GM19351 (cell line): ENCODE measurements at regions not wholly inside any gene's neighbourhood (a gene's known extent, or its start where the extent isn't known, plus 50 kb on each side); places are given as distances from the start of the nearest gene placed in this dataset.

Source experiments
- ATAC-seq: cut with Tn5 transposase; IDR thresholded peaks from one replicate; pipeline ENCODE4 v1.9.1; 2021; ENCODE audit warnings: mild to moderate bottlenecking, moderate library complexity; ENCODE audit not compliant: unreplicated experiment

- ATAC-seq: no peak
Observed at GRCh38 chr10:120365872-120366271, 91.2 kb upstream of the PLPP4 start.

DNA sequence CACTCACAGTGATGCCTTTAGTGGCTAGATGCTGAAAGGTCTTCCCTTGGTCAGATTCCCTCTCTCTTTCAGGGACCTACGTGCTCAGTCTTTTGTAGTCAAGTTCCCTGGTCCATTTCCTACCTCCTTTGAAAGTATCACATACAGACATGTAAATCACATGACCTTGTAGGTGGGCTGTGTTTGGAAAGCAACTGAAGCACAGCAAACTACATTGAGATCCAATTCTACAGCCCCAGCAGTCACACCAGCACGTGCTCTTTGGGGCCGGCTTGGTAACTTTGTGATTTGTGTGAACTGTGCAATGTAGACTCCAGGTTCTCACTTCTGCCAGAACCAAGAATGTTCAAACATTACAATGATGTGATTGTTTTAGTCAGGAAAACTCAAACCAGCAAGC, 89.7 kb upstream of the PLPP4 start:
- no peak for ATAC-seq

- ATAC-seq: no peak
Observed at GRCh38 chr10:120368338-120368737, 88.7 kb upstream of the PLPP4 start.

DNA sequence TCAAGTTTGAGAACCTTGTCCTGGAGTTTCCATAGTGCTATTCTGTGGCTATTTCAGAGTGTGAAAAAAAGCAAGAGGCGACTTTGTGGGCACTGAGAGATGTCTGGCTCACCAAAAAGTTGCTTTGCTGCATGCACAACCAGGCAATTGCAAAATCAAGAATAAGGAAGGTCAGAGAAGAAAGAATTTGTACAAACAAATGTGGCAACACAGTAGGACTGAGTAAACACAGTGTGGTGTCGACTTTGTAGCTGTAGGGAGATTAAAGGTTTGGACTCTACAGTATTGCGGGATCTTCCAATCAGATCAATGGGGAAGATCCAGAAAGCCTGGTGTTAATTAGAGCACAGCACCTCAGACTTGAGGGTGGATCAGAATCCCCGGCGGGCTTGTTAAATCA, 88.1 kb upstream of the PLPP4 start:
- ATAC-seq: no peak

DNA sequence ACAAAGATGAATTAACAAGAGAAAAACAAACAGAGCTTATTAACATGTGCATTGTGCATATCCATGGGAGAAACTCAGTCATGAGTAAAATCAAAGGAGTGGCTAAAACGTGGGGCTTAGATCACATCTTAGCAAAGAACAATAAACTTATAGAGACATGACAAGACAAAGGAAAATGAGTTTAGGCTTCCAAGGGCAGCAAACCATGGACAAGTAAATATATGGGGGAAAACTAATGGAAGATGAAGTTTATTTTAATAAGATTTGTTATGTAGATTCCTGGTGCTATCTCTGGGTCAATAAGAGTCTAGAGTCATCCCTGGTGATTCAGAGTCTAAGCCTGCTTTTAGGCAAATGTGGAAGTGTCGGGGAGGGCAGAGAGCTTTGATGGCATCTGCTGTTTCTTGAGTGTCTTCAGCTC, 87.2 kb upstream of the PLPP4 start:
- no peak for ATAC-seq

DNA sequence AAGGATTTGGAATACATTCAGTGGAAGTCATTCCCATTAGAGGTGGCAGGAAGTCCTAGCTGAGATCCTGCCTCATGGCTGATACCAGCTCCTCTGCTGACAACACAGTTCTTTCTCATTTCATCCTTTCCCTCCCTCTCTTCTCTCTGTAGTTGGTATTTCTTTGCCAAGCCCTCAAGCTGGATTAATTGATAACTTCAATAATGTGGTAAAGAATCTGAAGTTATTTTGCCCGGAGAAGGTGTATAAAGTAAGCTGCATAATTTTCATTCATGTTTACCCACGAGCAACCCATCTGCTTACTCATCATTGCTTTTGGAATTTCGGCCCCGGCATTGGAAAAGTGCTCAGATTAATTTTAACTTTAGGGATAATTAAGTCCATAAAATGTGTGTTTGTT, 85.2 kb upstream of the PLPP4 start:
- ATAC-seq: no peak

DNA sequence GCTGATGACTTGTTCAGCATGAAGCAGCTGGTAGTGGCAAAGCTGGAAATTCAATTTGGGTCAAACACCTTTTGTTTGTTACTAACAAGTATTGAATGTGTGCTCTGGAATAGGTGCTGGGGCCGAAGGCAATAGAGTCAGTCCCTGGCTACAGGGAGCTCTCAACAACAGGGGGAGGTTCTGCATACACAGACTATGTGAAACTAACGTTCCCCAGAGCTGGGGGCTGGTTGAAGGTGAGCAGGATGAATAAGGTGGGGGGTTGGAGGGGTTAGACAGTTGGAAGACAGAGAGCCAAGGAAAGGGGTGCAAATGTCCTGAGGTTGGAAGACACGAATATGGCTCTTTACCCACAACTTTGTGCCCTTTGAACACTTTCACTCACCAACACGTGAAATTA, 84.1 kb upstream of the PLPP4 start:
- no peak for ATAC-seq

DNA sequence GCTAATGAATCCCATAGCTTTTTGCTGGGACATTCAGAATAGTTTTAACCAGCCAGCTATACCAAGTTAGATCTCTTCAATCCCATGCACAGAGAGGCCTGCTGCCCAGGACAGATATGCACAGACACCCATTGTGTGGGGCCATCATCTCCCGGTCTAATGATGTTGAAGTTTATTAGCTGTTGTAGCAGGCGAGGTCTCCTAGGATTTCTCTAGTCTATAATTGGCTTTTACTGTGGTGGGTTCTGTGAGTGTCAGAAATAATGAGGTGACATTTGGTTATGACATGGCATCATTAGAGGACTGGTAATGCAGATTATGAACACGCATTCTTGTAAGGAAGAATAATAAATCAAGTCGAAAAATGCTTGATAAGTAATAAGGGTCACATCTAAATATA, 81.4 kb upstream of the PLPP4 start:
- no peak for ATAC-seq

DNA sequence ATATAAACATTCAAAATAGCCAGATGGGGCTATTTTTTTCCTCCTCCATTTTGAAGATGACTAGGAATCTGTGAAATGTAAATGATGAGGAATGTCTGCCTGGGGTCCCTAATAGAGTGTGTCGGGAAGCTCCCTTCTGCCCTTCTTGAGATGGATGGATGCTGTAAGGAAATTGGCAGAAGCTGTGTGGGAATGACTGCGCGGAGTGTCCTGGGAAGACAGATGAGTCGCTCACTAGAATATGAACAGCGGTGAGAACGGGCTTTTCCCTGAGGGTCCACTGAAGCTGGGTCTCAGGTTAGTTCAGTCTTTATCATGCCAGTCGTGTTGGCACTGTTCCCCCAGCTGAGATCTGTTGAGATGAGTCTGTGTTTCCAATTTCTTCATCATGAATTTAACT, 75.1 kb upstream of the PLPP4 start:
- no peak for ATAC-seq

DNA sequence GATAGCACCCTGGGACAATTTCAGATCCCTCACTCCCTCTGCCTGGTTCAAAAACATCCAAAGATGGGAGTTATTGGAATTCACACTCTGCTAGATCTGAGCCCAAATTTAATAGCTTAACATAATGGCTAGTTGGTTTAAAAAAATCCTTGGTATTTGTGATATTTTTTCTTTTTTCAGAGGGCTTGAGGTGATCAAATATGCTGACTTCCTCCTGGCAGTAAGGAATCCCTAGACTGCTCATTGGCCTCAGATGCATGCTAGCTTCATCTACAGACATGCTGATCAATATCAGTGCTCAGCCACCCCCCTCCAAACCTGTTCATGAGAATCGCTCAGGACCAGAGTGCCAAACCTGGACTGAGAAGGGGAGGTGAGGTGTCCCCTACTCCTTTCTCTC, 74.7 kb upstream of the PLPP4 start:
- ATAC-seq: no peak

GRCh38 chr10:120385992-120386391, 71.0 kb upstream of the PLPP4 start:
- ATAC-seq: no peak

- no peak for ATAC-seq
Observed at GRCh38 chr10:120386896-120387295, 70.1 kb upstream of the PLPP4 start.

- no peak for ATAC-seq
Observed at GRCh38 chr10:120387326-120387725, 69.7 kb upstream of the PLPP4 start.

- no peak for ATAC-seq
Observed at GRCh38 chr10:120392245-120392644, 64.8 kb upstream of the PLPP4 start.

GRCh38 chr10:120392671-120393079, 64.4 kb upstream of the PLPP4 start:
- no peak for ATAC-seq

GRCh38 chr10:120394446-120394845, 62.6 kb upstream of the PLPP4 start:
- ATAC-seq: no peak

- ATAC-seq: no peak
Observed at GRCh38 chr10:120396228-120396627, 60.8 kb upstream of the PLPP4 start.

DNA sequence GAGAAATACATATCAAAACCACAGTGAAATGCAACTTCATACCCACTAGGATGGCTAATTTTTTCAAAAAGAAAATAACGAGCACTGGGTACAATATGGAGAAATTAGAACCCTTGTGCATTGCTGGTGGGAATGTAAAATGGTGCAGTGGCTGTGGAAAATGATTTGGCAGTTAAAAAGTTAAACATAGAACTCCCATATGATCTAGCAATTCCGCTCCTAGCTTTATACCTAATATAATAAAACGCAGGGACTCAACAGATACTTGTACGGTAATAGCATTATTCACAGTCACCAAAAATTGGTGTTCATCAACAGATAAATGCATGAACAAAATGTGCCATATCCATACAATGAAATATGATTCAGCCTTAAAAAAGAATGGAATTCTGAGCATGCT, 58.8 kb upstream of the PLPP4 start:
- ATAC-seq: no peak

DNA sequence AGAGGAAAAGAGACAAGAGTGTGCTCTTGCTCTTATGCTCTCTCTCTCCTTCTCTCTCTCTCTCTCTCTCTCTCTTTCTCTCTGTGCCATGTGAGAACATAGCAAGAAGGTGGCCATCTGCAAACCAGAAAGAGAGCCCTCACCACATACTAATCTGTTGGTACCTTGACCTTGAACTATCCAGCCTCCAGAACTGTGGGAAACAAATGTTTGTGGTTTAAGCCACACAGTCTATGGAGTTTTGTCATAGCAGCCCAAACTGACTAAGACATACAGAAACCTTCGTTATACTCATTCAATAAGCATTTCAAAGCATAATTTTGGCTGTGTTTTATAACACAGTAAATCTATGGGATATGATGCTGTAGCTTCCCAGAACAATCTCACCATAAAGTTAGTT, 56.4 kb upstream of the PLPP4 start:
- no peak for ATAC-seq

DNA sequence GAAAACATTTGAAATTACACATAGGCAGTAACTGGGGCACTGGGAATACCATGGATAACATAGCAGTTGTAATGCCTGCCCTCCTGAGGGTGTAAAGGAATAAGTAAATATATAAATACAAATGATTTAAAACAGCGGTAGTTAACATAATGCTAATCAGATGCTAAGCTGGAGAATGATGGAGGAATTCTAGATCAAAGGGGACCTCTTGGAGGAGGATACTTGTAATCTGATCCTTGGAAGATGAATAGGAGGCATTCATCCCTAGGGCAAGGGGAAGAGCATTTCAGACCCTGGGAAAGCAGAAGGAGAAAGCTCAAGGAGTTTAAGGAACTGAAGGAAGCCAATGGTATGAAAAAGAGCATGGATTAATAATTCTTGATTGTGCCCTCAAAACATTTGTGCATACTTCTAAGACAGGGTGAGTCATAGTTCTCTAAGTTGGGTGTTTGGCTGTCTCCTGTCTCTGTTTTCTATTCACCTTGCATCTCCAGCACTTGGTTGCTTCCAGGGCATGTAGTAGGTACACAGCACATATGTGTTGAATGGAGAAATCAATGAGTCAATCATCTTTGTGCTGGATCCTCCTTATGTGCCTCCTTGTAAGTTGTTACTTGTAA, 54.8 kb upstream of the PLPP4 start:
- no peak for ATAC-seq

- ATAC-seq: no peak
Observed at GRCh38 chr10:120403109-120403508, 53.9 kb upstream of the PLPP4 start.

DNA sequence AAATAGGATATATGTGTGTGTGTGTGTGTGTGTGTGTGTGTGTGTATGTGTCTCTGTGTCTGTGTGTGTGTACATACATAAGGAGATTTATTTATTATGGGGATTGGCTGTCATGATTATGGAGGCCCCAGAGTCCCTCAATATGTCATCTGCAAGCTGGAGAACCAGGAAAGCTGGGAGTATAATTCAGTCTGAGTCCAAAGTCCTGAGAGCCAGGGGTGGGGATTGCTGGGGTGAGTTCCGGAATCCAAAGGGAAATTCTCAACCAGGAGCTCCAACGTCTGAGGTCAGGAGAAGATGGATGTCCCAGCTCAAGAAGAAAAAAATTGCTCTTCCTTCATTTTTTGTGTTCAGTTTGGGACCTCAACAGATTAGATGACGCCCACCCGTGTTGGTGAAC, 50.7 kb upstream of the PLPP4 start:
- ATAC-seq: no peak
